LoVo (cell line): ENCODE measurements at regions not wholly inside any gene's neighbourhood (a gene's known extent, or its start where the extent isn't known, plus 50 kb on each side); places are given as distances from the start of the nearest gene placed in this dataset.
"Not testable (repeated sequence)": the region's sequence is repeated elsewhere in the genome, so short reads cannot be mapped to it uniquely, and the experiment has no call there.

Experiments
- DNase-seq: peaks from one replicate; pipeline ENCODE4 v3.0.0-alpha.2; 2016; ENCODE audit warnings: low spot score

- not testable (repeated sequence) for DNase-seq
These were observed 52.3 kb upstream of the LRRC30 start for GRCh38 chr18:7178568-7178967.

GRCh38 chr18:7177116-7177744 lies 53.7 kb upstream of the LRRC30 start:
- DNase-seq = peak; percentile 27

GRCh38 chr18:7174344-7175095 lies 56.4 kb upstream of the LRRC30 start:
- DNase-seq = no peak

- no peak for DNase-seq
These were observed 55.6 kb upstream of the LAMA1 start for GRCh38 chr18:7173216-7173615.

- no peak for DNase-seq
These were observed 55.0 kb upstream of the LAMA1 start for GRCh38 chr18:7172611-7173010.

- no peak for DNase-seq
These were observed 52.7 kb upstream of the LAMA1 start for GRCh38 chr18:7170292-7170691.

- no peak for DNase-seq
These were observed 52.0 kb upstream of the LAMA1 start for GRCh38 chr18:7169601-7170000.

GRCh38 chr18:7168408-7168807 lies 50.8 kb upstream of the LAMA1 start:
- no peak for DNase-seq
